Astrocyte (in vitro differentiated cells and primary cell): ENCODE measurements at regions not wholly inside any gene's neighbourhood (a gene's known extent, or its start where the extent isn't known, plus 50 kb on each side); places are given as distances from the start of the nearest gene placed in this dataset.

ENCODE experiments used
- DNase-seq: peaks from one replicate; pipeline ENCODE4 v3.0.0-alpha.2; 2010; ENCODE audit warnings: low read depth
- FAIRE-seq: peaks from 2 replicates; lab custom pipeline; 2011; peaks lifted over from hg19 to GRCh38; lab: Jason Lieb, UNC
- H2AFZ ChIP-seq: 2 replicates; pipeline ENCODE4 v1.6.0; 2012; ENCODE audit warnings: low read depth, low read length, inconsistent platforms
- H3K27ac ChIP-seq: 2 replicates; pipeline ENCODE4 v1.5.1; 2011; ENCODE audit warnings: low read depth, low read length, inconsistent platforms
- H3K27me3 ChIP-seq: 2 replicates; pipeline ENCODE4 v1.6.0; 2011; ENCODE audit warnings: low read length, inconsistent platforms; ENCODE audit not compliant: insufficient read depth
- H3K36me3 ChIP-seq: 2 replicates; pipeline ENCODE4 v1.5.1; 2011; ENCODE audit warnings: low read length, inconsistent platforms; ENCODE audit not compliant: insufficient read depth
- H3K4me1 ChIP-seq: 2 replicates; pipeline ENCODE4 v1.5.1; 2011; ENCODE audit warnings: low read length, inconsistent platforms; ENCODE audit not compliant: insufficient read depth
- H3K4me2 ChIP-seq: 2 replicates; pipeline ENCODE4 v1.6.0; 2012; ENCODE audit warnings: low read length, inconsistent platforms
- H3K4me3 ChIP-seq: 2 replicates; pipeline ENCODE4 v1.5.1; 2011; ENCODE audit warnings: low read depth, mild to moderate bottlenecking, low read length, inconsistent platforms; ENCODE audit not compliant: insufficient read depth
- H3K79me2 ChIP-seq: 2 replicates; pipeline ENCODE4 v1.6.0; 2012; ENCODE audit warnings: mild to moderate bottlenecking, low read length, inconsistent platforms; ENCODE audit not compliant: insufficient read depth
- H3K9ac ChIP-seq: 2 replicates; pipeline ENCODE4 v1.6.0; 2012; ENCODE audit warnings: mild to moderate bottlenecking, low read length, inconsistent platforms
- H3K9me3 ChIP-seq: 2 replicates; pipeline ENCODE4 v1.5.1; 2012; ENCODE audit warnings: low read depth, mild to moderate bottlenecking, low read length, inconsistent platforms; ENCODE audit not compliant: insufficient read depth
- H4K20me1 ChIP-seq: 2 replicates; pipeline ENCODE4 v1.6.0; 2012; ENCODE audit warnings: low read length, inconsistent platforms; ENCODE audit not compliant: insufficient read depth
- H3K27ac Mint-ChIP-seq: one replicate; pipeline ENCODE4 v1.8.0; 2021; ENCODE audit warnings: mild to moderate bottlenecking, mixed read lengths; ENCODE audit not compliant: unreplicated experiment
- H3K27me3 Mint-ChIP-seq: one replicate; pipeline ENCODE4 v1.8.0; 2021; ENCODE audit warnings: low read depth, mixed read lengths; ENCODE audit not compliant: unreplicated experiment
- H3K36me3 Mint-ChIP-seq: one replicate; pipeline ENCODE4 v1.8.0; 2021; ENCODE audit warnings: low read depth, mixed read lengths; ENCODE audit not compliant: unreplicated experiment
- H3K4me1 Mint-ChIP-seq: one replicate; pipeline ENCODE4 v1.8.0; 2021; ENCODE audit warnings: low read depth, mixed read lengths; ENCODE audit not compliant: unreplicated experiment
- H3K4me3 Mint-ChIP-seq: one replicate; pipeline ENCODE4 v1.8.0; 2021; ENCODE audit warnings: mild to moderate bottlenecking, moderate library complexity, mixed read lengths; ENCODE audit not compliant: unreplicated experiment
- H3K9me3 Mint-ChIP-seq: one replicate; pipeline ENCODE4 v1.8.0; 2021; ENCODE audit warnings: mild to moderate bottlenecking, mixed read lengths; ENCODE audit not compliant: unreplicated experiment
- EZH2 ChIP-seq: IDR thresholded peaks from 2 replicates; pipeline ENCODE4 v1.6.1; 2012; ENCODE audit warnings: mild to moderate bottlenecking, low read length, inconsistent platforms; ENCODE audit not compliant: insufficient read depth
- TF ChIP-seq, protein P1 (sequence below): IDR thresholded peaks from 2 replicates; pipeline ENCODE4 v1.5.1; 2011; ENCODE audit warnings: low read depth, mild to moderate bottlenecking, inconsistent platforms, low read length, moderate library complexity; ENCODE audit not compliant: insufficient read depth

DNA sequence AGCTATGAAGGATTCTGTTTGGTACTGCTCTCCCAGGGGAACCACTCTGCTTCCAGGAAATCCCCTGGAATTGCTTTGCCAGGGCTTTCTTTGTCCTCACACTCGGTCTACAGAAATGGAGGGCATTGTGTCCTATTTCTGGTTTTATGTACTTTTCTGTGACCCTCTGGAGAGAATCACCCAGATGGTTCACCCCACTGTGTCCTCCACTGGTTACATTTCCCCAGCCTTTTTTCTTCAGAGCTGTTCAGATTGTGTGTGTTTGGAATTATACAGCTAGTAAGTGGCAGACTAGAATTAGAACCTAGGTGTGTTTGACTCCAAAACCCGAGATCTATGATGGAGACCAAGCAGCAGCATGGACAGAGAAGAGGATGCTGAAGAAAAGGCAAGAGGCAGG is 80.8 kb downstream of the CD164 start:
- Histone ChIP-seq H3K4me1 (no peaks in the 10 kb centered on the region), H2AFZ (no peak overlapping the region), H3K4me3 (no peak overlapping the region), H4K20me1 (no peaks in the 10 kb centered on the region), H3K4me2 (no peak overlapping the region), H3K79me2 (no peaks in the 10 kb centered on the region), H3K9ac (no peak overlapping the region), H3K27me3 (no peaks in the 10 kb centered on the region), H3K36me3 (no peaks in the 10 kb centered on the region), H3K27ac (no peak overlapping the region), H3K9me3 (no peaks in the 10 kb centered on the region)
- peaks cover 14% of the 10 kb centered on the region for H3K27me3 Mint-ChIP-seq
- no peak for TF ChIP-seq EZH2
- TF ChIP-seq, protein P1, sequence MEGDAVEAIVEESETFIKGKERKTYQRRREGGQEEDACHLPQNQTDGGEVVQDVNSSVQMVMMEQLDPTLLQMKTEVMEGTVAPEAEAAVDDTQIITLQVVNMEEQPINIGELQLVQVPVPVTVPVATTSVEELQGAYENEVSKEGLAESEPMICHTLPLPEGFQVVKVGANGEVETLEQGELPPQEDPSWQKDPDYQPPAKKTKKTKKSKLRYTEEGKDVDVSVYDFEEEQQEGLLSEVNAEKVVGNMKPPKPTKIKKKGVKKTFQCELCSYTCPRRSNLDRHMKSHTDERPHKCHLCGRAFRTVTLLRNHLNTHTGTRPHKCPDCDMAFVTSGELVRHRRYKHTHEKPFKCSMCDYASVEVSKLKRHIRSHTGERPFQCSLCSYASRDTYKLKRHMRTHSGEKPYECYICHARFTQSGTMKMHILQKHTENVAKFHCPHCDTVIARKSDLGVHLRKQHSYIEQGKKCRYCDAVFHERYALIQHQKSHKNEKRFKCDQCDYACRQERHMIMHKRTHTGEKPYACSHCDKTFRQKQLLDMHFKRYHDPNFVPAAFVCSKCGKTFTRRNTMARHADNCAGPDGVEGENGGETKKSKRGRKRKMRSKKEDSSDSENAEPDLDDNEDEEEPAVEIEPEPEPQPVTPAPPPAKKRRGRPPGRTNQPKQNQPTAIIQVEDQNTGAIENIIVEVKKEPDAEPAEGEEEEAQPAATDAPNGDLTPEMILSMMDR, result no peak
- no peaks in the 10 kb centered on the region for H3K36me3 Mint-ChIP-seq
- no peaks in the 10 kb centered on the region for H3K9me3 Mint-ChIP-seq
- no peak overlapping the region for H3K4me3 Mint-ChIP-seq
- DNase-seq (no peak), FAIRE-seq (no peak)
- H3K27ac Mint-ChIP-seq, result no peak overlapping the region
- peaks cover 4% of the 10 kb centered on the region for H3K4me1 Mint-ChIP-seq

DNA sequence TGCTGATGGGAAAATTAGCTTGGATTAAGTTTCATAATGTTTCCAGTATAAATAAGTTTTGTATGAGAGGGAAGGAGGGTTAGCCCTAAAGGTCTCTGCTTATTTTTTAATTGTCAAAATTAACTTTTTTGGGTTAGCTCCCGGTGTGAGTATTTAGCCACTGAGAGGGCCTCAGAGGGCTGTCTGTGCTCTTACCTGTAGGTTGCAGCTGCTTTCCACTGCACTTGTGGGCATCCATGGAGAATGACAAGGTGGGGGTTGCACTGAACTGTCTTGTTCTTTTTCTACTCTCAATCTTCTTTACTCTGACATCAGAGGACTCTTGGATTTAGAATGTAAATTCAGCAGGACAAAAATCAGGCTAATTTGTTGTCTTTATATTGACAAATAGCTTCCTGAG is 81.4 kb downstream of the CD164 start:
- H4K20me1 ChIP-seq, result no peaks in the 10 kb centered on the region
- H3K9me3 ChIP-seq, result no peaks in the 10 kb centered on the region
- H3K79me2 ChIP-seq, result no peaks in the 10 kb centered on the region
- H2AFZ ChIP-seq, result no peak overlapping the region
- peaks cover 14% of the 10 kb centered on the region for H3K27me3 Mint-ChIP-seq
- DNase-seq, result no peak
- H3K4me3 ChIP-seq, result no peak overlapping the region
- TF ChIP-seq, protein P1, result no peak
- TF ChIP-seq EZH2, result no peak
- FAIRE-seq, result no peak
- H3K27me3 ChIP-seq, result no peaks in the 10 kb centered on the region
- H3K27ac ChIP-seq, result no peak overlapping the region
- H3K36me3 ChIP-seq, result no peaks in the 10 kb centered on the region
- no peak overlapping the region for H3K4me2 ChIP-seq
- H3K27ac Mint-ChIP-seq, result no peak overlapping the region
- peaks cover 4% of the 10 kb centered on the region for H3K4me1 Mint-ChIP-seq
- no peaks in the 10 kb centered on the region for H3K4me1 ChIP-seq
- H3K4me3 Mint-ChIP-seq, result no peak overlapping the region
- H3K9ac ChIP-seq, result no peak overlapping the region
- no peaks in the 10 kb centered on the region for H3K9me3 Mint-ChIP-seq
- H3K36me3 Mint-ChIP-seq, result no peaks in the 10 kb centered on the region

DNA sequence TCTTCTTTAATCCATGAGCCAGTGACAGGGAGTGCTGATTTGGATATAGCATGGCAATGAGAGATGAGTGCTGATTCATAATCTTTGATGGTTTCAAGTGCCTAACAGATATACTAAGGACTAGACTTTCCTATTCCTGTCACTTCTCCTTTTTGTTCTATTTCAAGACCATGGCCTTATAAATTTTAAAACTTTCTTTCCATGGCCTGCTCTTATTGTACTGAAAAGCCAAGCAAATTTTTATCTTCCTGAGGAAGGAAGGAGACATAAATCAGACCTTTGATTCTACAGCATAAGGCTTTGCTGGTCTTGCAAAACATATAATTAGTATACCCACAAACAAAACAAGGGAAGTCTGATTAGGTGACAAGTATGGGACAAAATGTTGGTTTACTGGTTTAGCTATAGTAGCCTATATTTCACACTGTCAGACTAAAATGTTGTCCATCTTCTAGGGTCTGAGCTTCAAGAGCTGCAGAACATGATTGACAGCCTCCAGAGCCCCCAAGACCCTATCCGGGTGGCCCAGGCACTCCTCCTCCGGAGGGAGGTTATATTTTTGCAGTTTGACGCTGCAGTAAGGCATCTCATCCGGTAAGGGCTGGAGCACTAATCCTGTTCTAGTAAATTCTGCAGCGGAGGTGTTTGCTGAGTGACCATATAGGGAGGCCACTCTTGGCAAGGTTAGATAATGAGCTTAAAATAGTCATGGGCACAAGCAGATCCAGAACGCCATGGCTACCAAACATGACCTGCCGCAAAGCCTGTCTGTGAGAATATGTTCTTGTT is 82.3 kb downstream of the CD164 start:
- Mint-ChIP-seq H3K27me3 (peaks cover 14% of the 10 kb centered on the region), H3K9me3 (no peaks in the 10 kb centered on the region), H3K4me1 (peaks cover 4% of the 10 kb centered on the region), H3K4me3 (no peak overlapping the region), H3K36me3 (no peaks in the 10 kb centered on the region), H3K27ac (no peak overlapping the region)
- H3K36me3 ChIP-seq, result no peaks in the 10 kb centered on the region
- H3K4me2 ChIP-seq, result no peak overlapping the region
- no peaks in the 10 kb centered on the region for H3K4me1 ChIP-seq
- no peaks in the 10 kb centered on the region for H4K20me1 ChIP-seq
- no peak overlapping the region for H3K9ac ChIP-seq
- no peaks in the 10 kb centered on the region for H3K27me3 ChIP-seq
- no peak overlapping the region for H3K4me3 ChIP-seq
- FAIRE-seq (no peak), DNase-seq (no peak)
- no peak overlapping the region for H2AFZ ChIP-seq
- TF ChIP-seq EZH2, result no peak
- TF ChIP-seq, protein P1, result no peak
- H3K79me2 ChIP-seq, result no peaks in the 10 kb centered on the region
- no peak overlapping the region for H3K27ac ChIP-seq
- no peaks in the 10 kb centered on the region for H3K9me3 ChIP-seq
